ENCODE measurements at regions not wholly inside any gene's neighbourhood (a gene's known extent, or its start where the extent isn't known, plus 50 kb on each side); places are given as distances from the start of the nearest gene placed in this dataset.

DNA sequence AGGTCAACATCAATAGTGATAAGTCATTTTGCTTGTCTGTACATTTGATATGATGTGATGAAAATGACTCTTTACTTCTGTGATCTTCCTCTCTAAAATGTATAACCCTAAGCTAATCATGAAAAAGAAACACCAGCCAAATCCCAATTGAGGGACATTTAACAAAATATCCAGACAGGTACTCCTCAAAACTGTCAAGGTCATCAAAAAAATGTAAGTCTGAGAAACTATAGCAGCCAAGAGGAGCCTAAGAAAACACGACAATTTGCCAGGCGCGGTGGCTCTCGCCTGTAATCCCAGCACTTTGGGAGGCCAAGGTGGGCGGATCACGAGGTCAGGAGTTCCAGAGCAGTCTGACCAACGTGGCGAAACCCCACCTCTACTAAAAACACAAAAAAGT, 708.5 kb upstream of the ID4 start:
- no peak for DNase-seq (ENCODE audit: low read depth in 4 of 4, low spot score in 3 of 4)

DNA sequence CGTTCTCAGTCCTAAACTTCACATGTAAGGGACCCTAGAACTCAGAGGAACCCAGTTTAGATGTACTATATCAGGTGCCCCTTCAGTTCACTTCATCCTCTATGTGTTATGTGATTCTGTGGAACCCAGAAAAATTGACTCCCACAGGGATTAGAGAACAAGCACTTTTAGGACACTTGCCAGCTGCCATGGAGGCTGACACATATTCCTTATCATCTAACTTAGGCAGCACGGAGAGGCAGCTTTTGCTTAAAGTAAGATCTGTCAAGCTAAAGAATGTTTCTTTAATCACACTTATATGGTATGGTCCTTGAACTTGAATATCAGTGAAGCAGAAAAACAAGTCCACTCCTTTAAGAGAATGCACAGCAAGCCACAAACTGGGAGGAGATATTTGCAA, 701.5 kb upstream of the ID4 start:
- DNase-seq (ENCODE audit: low read depth in 4 of 4, low spot score in 3 of 4): no peak

GRCh38 chr6:19137505-19137904, 699.7 kb upstream of the ID4 start:
- DNase-seq (ENCODE audit: low read depth in 4 of 4, low spot score in 3 of 4): no peak

DNA sequence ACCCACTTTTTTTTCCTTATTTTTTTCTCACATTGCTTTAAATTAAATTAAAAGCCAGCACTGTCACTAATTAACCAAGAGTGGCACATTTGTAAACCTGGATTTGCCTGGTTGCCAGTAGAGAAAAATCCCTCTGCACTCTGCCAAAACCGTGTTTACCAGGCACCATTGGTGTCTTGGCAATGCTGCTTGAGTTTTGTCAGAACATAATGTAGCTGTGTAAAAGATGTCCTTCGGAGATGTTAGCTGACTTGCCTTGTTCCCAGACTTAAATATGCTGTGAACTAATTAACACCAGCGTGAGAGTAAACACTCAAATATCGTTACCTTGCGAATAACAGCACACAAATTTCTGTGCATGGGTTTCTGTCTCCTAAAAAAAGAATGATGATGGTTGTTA, 694.9 kb upstream of the ID4 start:
- no peak for DNase-seq (ENCODE audit: low read depth in 4 of 4, low spot score in 3 of 4)

DNA sequence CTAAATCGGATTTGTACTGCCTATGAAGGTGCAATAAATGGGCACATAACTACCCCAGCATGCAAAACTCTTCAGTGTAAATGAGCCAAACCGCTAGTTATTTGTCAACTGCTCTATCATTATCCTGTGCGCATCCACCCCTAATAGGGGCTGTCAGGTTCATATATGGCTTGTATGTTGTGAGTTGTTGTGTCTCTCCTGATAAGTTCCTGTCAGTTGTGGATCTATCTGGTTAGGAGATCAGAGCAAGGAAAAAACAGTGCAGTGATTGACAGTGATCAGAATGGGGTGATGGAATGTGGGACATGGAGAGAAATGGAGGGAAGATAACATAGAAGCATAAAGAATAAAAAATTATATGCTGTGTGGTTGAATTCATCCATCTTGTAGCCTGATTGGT, 686.9 kb upstream of the ID4 start:
- DNase-seq (ENCODE audit: low read depth in 4 of 4, low spot score in 3 of 4): no peak

- no peak for DNase-seq (ENCODE audit: low read depth in 4 of 4, low spot score in 3 of 4)
These were observed 683.7 kb upstream of the ID4 start for GRCh38 chr6:19153270-19153980.

DNA sequence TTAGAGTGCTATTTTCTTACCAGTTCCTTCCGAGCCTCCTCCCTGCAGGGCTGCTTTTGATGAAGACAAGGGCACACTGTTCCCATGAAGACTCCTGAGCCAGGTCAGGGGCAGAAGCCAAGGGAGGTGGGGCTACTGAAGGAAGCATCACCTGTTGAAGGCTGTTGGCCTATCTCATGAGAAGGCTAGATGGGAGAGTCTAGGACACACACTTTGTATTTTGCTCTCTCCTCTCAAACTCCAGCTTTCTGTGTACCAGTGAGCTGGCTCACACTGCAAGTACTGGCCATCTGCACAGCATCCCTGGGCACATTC, 683.2 kb upstream of the ID4 start:
- no peak for DNase-seq (ENCODE audit: low read depth in 4 of 4, low spot score in 3 of 4)

DNA sequence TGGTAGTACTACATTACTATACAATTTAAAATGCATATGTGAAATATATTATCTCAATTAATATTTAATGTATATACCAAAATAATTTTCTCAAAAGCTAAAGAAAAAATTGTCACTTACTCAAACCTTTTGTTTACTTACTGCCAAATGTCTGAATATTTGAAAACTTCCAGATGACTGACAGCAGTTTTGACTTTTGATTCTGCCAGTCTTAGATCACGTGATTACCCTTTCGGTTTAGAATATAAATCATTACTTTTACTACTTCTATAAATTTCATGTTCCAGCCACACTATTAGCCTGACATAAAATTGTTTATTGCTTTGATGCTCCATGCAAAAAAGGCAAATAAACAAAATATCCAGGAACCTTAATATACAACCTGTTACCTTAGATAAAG, 680.7 kb upstream of the ID4 start:
- DNase-seq (ENCODE audit: low read depth in 4 of 4, low spot score in 3 of 4): no peak

- no peak for DNase-seq (ENCODE audit: low read depth in 4 of 4, low spot score in 3 of 4)
These were observed 679.7 kb upstream of the ID4 start for GRCh38 chr6:19157486-19157885.

DNA sequence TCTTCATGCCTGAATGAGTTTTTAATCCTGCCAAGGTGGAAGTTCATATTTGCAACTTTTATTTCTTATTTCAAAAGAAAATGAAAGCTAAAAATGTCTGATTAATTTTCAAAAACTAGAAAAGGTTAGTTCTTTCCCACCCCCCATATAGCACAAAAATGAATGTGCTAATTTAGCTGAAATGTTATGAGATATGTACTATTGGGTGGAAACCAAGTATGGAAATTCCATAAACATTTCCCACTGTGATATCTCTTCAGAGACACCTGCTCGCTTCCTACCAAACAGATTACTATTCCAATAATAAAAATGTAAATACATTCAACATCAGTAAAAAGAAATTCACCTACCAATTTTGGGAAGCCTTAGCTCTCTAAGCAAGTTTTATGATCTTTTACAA, 678.6 kb upstream of the ID4 start:
- DNase-seq (ENCODE audit: low read depth in 4 of 4, low spot score in 3 of 4): no peak

GRCh38 chr6:19159089-19159488, 678.1 kb upstream of the ID4 start:
- no peak for DNase-seq (ENCODE audit: low read depth in 4 of 4, low spot score in 3 of 4)

GRCh38 chr6:19159561-19159960, 677.6 kb upstream of the ID4 start:
- DNase-seq (ENCODE audit: low read depth in 4 of 4, low spot score in 3 of 4): no peak

DNA sequence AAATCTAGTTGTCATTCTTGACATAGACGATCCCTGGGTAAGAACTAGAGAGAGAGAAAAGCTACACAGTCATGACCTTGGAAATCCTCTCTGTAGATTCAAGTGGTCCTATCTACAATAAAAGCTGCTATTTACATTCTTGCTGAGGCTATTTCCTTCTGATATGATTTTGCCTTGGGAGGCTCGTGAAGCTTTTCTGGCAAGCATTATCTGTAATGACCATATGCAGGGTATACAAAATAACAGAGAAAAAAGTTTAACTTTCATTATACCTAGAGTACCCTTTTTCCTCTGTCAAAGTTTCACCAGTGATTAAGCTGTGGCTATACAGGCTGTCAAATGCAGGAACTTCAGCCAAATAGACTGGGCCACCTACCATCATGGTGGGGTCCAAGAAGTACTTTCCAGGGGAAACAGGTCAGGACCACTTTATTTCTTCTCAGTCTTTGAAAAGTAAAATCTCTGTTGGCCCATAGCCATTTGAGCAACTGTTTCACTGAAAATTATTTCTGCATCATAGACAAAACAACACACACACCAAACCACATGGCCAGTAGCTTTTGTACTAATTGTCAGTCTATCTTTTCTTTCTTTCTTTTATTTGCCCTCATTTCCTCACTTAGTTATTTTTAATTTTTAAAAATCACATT, 677.0 kb upstream of the ID4 start:
- DNase-seq (ENCODE audit: low read depth in 4 of 4, low spot score in 3 of 4): no peak

GRCh38 chr6:19167251-19167650, 669.9 kb upstream of the ID4 start:
- no peak for DNase-seq (ENCODE audit: low read depth in 4 of 4, low spot score in 3 of 4)

DNA sequence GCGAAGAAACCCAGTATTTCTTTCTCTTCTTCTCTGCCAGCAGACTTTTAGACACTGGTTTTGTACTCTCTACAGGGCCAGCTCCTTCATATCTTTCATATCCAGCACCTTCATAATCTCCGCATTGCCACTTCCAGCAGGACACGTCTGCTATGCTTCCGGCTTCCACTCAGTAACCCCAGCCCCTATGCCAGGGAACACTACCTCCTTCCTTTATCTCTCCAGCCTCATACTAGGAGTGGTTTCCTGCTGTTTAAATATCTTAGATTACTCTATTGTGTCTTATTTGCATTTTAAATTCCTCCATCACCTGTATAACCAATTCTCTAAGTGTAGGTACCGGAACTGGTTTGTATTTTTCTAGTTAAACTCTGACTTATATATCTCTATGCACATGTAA, 667.8 kb upstream of the ID4 start:
- no peak for DNase-seq (ENCODE audit: low read depth in 4 of 4, low spot score in 3 of 4)

DNA sequence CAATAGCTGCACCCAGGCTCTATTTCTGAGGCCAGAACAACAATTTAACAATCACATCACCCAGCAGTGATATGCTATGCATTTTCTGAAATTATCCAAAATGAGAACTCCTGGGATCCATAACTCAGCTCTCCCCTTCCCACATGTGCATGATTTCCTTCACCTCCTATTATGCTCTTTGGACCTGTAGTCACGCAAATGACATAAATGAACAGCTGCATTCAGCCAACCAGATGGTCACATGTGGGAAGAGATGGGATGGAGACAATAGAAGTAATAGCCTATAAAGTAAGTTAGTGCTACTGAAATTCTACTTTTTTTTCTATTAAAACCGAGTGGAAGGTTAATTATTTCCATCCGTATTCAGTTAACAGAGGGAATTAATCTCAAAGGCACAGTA, 662.1 kb upstream of the ID4 start:
- DNase-seq (ENCODE audit: low read depth in 4 of 4, low spot score in 3 of 4): no peak

DNA sequence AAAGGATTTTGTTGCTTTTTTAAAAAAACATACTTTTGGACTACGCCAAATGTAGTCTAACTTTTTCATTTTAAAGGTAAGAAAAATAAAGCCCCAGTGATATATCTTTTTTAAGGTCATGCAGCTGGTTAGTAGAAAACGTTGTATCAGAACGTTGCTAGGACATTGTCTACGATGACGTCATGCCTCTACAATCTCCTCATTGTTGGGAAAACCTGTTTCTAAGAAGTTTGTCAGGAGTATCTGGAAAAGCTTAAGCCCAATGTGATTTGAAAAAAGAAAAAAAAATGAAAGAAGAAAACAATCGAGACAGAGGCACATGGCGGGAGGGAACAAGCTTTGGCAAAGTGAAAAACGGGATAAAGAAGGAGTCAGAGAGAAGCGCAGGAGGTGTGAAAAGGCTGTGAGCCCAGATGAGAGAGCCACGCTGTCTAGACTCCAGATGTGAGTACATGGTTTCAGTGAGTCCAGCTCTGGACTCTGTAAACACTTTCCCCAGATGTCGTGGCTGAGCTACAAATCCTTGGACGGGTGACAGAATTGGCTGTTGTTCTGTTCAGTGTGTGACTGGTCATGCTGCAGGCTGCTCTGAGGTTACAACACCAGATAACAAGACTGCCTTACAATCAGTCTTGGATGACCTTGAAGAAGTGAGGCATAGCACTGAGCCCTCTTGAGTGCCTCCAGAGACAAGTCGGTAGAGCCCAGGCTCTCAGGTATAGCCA, 656.7 kb upstream of the ID4 start:
- DNase-seq (ENCODE audit: low read depth in 4 of 4, low spot score in 3 of 4): peak; percentile 33 to 46 (median 40)

GRCh38 chr6:19181211-19181610, 656.0 kb upstream of the ID4 start:
- peak in 3 of 4 donors; percentile 5 to 19 (median 14) for DNase-seq (ENCODE audit: low read depth in 4 of 4, low spot score in 3 of 4)

DNA sequence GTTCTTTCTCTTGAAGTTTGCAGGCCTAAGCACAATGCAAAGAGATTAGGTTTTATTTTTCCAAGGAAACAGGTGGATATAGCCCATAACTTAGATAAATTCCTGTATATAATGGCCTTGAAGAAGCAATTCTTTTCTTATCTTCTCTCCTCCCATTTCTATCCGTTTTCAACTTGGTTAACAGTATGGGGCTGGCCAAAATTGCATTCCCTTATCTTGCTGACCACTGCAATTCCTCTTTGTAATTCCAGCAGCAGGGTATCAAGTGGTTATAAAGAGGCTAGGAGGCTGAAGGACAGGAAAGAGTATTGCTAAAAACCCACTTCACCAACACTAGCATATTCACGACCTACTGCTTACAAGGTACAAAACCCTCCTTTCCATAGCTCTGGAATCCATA, 643.5 kb upstream of the ID4 start:
- no peak for DNase-seq (ENCODE audit: low read depth in 4 of 4, low spot score in 3 of 4)

DNA sequence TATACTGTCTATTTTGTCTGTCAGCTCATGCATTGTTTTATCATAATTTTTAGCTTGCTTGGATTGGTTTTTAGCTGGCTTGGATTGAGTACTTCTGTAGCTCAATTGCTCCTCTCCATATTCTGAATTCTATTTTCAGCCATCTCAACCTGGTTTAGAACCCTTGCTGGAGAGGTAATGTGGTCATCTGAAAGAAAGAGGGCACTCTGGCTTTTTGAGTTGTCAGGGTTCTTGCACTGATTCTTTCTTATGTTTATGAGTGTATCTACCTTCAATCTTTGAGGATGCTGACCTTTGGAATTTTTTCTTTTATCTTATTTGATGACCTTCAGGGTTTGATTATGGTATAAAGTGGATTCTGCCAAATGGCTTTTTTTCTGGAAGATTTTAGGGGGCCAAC, 632.7 kb upstream of the ID4 start:
- no peak for DNase-seq (ENCODE audit: low read depth in 4 of 4, low spot score in 3 of 4)

GRCh38 chr6:19205076-19205475, 632.1 kb upstream of the ID4 start:
- no peak for DNase-seq (ENCODE audit: low read depth in 4 of 4, low spot score in 3 of 4)

- DNase-seq (ENCODE audit: low read depth in 4 of 4, low spot score in 3 of 4): no peak
These were observed 628.0 kb upstream of the ID4 start for GRCh38 chr6:19209202-19209601.
